Panc1 (cell line): ENCODE measurements at regions not wholly inside any gene's neighbourhood (a gene's known extent, or its start where the extent isn't known, plus 50 kb on each side); places are given as distances from the start of the nearest gene placed in this dataset.

Source experiments
- POLR2AphosphoS5 ChIP-seq: IDR thresholded peaks from 2 replicates; pipeline ENCODE4 v1.6.1; 2012; ENCODE audit warnings: mild to moderate bottlenecking, low read depth, low read length, moderate library complexity
- SIN3A ChIP-seq: IDR thresholded peaks from 2 replicates; pipeline ENCODE4 v1.6.1; 2012; ENCODE audit warnings: low read depth, mild to moderate bottlenecking, low read length, moderate library complexity, borderline replicate concordance; ENCODE audit not compliant: insufficient read depth
- TCF7L2 ChIP-seq: IDR thresholded peaks from 2 replicates; pipeline ENCODE4 v1.6.1; 2011; ENCODE audit warnings: mild to moderate bottlenecking, low read depth, low read length, inconsistent platforms
- TF ChIP-seq, protein P1 (sequence below): fragments of 450-650 bp; IDR thresholded peaks from 2 replicates; pipeline ENCODE4 v1.5.1; 2017; ENCODE audit warnings: mild to moderate bottlenecking
- TF ChIP-seq, protein P2 (sequence below), 2 experiments: IDR thresholded peaks; 2 replicates each; pipeline ENCODE4 v1.6.1; 2011 to 2012; ENCODE audit warnings: low read depth in 2 of 2, control low read depth in 1 of 2, low read length in 1 of 2, mild to moderate bottlenecking in 1 of 2, moderate library complexity in 1 of 2; ENCODE audit not compliant: insufficient read depth in 1 of 2

DNA sequence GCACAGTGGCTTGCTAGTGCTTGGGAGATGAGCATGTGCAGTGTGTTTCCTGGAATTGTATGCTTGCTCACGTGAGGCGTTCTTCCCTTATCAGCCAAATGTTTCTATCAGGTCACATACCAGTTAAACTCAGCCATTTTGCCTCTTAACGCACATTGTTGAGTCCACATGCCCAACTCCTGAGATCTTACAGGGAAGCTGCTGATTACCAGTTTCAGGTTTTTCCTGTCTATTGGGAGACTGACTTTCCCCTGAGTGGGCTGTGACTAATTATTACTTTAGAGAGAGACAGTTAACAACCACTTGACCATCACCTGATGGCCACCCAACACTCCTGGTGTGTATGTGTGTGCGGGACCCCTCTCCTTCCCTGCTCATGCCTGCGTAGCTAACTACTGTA, 161.3 kb upstream of the PTGFR start:
- TF ChIP-seq, protein P1, sequence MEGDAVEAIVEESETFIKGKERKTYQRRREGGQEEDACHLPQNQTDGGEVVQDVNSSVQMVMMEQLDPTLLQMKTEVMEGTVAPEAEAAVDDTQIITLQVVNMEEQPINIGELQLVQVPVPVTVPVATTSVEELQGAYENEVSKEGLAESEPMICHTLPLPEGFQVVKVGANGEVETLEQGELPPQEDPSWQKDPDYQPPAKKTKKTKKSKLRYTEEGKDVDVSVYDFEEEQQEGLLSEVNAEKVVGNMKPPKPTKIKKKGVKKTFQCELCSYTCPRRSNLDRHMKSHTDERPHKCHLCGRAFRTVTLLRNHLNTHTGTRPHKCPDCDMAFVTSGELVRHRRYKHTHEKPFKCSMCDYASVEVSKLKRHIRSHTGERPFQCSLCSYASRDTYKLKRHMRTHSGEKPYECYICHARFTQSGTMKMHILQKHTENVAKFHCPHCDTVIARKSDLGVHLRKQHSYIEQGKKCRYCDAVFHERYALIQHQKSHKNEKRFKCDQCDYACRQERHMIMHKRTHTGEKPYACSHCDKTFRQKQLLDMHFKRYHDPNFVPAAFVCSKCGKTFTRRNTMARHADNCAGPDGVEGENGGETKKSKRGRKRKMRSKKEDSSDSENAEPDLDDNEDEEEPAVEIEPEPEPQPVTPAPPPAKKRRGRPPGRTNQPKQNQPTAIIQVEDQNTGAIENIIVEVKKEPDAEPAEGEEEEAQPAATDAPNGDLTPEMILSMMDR: no peak
- no peak for TF ChIP-seq POLR2AphosphoS5
- TF ChIP-seq SIN3A: no peak
- TF ChIP-seq, protein P2, sequence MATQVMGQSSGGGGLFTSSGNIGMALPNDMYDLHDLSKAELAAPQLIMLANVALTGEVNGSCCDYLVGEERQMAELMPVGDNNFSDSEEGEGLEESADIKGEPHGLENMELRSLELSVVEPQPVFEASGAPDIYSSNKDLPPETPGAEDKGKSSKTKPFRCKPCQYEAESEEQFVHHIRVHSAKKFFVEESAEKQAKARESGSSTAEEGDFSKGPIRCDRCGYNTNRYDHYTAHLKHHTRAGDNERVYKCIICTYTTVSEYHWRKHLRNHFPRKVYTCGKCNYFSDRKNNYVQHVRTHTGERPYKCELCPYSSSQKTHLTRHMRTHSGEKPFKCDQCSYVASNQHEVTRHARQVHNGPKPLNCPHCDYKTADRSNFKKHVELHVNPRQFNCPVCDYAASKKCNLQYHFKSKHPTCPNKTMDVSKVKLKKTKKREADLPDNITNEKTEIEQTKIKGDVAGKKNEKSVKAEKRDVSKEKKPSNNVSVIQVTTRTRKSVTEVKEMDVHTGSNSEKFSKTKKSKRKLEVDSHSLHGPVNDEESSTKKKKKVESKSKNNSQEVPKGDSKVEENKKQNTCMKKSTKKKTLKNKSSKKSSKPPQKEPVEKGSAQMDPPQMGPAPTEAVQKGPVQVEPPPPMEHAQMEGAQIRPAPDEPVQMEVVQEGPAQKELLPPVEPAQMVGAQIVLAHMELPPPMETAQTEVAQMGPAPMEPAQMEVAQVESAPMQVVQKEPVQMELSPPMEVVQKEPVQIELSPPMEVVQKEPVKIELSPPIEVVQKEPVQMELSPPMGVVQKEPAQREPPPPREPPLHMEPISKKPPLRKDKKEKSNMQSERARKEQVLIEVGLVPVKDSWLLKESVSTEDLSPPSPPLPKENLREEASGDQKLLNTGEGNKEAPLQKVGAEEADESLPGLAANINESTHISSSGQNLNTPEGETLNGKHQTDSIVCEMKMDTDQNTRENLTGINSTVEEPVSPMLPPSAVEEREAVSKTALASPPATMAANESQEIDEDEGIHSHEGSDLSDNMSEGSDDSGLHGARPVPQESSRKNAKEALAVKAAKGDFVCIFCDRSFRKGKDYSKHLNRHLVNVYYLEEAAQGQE (IDR thresholded peaks at IDR 0.05; ENCODE audit: insufficient read depth in 1 of 2, low read depth in 2 of 2, low read length in 1 of 2): no peak
- TF ChIP-seq TCF7L2: no peak
